Neural progenitor cell (in vitro differentiated cells): ENCODE measurements at regions not wholly inside any gene's neighbourhood (a gene's known extent, or its start where the extent isn't known, plus 50 kb on each side); places are given as distances from the start of the nearest gene placed in this dataset.
"Not testable (repeated sequence)": the region's sequence is repeated elsewhere in the genome, so short reads cannot be mapped to it uniquely, and the experiment has no call there.

Experiments
- CTCF ChIP-seq: fragments of 200-600 bp; sonication (generic); IDR thresholded peaks from 2 replicates; pipeline ENCODE4 v1.5.1; 2017; ENCODE audit warnings: antibody characterized with exemption, mild to moderate bottlenecking
- EZH2 ChIP-seq: fragments of 200-600 bp; sonication (generic); IDR thresholded peaks from 2 replicates; pipeline ENCODE4 v1.6.1; 2017; ENCODE audit warnings: antibody characterized with exemption, mild to moderate bottlenecking, moderate library complexity

GRCh38 chr14:52122163-52122562, 53.3 kb upstream of the NID2 start:
- not testable (repeated sequence) for TF ChIP-seq CTCF, EZH2
